GM19463 (cell line): ENCODE measurements at regions not wholly inside any gene's neighbourhood (a gene's known extent, or its start where the extent isn't known, plus 50 kb on each side); places are given as distances from the start of the nearest gene placed in this dataset.
A peak's percentile ranks its signal among the peaks of the same experiment; 100 is the strongest.

Source experiments
- ATAC-seq: cut with Tn5 transposase; IDR thresholded peaks from one replicate; pipeline ENCODE4 v1.9.1; 2021; ENCODE audit warnings: mild to moderate bottlenecking, moderate library complexity; ENCODE audit not compliant: unreplicated experiment

- ATAC-seq = no peak
These were observed 294.5 kb upstream of the NRIP1 start for GRCh38 chr21:15359251-15359650.

DNA sequence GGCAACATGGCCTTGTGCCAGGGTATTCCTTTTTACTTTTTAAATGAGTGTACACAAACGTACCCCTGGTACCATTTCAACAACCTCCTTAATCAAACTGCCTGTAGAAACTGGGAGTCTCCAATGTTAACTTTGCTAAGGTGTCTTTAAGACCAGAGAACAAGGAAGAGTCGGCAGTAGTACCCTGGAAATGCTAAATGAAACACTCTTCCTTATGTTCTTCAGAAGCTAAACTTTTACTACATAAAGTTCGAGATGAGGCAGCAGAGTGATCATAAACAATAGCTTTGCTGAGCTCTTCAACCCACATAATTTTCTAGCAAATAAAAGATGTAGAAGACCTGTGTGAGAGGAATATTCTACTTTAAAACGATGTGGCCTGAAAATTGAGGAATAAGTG, 297.7 kb upstream of the NRIP1 start:
- no peak for ATAC-seq

DNA sequence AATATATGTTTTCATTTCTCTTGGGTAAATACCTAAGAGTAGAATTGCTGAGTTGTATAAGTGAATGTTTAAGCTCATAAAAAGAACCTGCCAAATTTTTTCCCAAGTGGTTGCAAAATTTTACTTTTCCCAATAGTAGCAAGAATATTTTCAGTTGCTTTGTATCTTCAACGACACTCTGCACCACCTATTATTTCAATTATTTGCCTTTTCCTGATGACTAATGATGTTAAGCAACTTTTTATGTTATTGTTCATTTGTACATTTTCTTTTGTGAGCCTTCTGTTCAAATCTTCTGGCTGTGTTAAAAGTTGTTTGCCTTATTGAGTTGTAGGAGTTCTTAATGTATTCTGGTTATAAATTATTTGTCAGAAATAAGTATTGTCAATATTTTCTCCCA, 299.1 kb upstream of the NRIP1 start:
- no peak for ATAC-seq

DNA sequence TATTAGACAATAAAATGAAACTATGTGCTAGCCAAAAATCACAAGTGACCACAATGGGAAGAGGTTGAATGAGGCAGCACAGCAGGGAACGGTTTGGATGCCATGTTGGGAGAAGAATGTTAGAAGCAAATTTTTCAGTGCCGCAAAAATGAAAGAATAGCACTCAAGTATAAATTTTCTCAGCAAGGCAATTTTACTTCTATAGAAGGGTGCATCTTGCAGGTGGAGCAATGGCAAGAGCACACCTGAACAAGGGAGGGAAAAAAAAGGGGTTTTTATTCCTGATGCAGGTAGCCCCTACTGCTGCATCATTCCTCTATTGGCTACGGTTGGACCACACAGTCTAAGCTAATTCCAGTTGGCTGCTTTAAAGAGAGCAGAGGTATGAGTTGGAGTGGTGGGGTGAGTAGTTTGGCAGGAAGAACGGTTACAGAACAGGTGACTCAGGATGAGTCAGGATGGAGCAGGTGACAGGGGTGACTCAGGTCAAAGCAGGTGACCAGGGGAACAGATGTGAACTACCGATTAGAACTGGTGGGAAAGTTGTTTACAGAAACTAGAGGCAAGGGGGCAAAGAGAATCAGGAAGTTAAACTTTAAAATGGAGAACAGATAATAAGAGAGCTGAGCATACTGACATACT, 301.1 kb upstream of the NRIP1 start:
- no peak for ATAC-seq

- ATAC-seq = no peak
These were observed 301.8 kb upstream of the NRIP1 start for GRCh38 chr21:15366555-15366954.

GRCh38 chr21:15367061-15367626, 302.3 kb upstream of the NRIP1 start:
- ATAC-seq = no peak

DNA sequence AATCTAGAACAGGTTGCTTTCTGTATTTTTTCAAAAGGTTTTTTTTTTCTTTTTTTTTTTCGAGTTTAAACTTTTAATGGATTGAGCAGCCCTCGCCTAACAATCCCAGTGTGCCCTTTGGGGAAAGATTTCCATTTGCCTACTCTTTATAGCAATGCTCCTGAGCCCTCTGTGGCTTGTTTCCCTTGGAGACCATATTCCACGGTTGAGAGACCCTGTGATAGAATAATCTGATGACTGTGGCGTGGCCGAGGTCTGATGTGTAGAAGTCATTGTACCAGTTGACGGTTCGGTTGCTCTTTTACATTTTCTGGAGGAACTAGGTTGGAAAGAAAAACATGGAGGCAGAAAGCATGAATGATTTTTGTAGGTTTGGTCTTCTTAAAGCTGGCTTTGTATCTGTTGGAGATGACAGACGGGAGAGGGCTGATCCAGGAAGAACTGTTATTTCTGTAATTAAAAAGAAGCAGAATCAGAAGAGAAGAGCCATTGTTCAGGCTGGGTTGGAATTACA, 305.7 kb upstream of the NRIP1 start:
- no peak for ATAC-seq

DNA sequence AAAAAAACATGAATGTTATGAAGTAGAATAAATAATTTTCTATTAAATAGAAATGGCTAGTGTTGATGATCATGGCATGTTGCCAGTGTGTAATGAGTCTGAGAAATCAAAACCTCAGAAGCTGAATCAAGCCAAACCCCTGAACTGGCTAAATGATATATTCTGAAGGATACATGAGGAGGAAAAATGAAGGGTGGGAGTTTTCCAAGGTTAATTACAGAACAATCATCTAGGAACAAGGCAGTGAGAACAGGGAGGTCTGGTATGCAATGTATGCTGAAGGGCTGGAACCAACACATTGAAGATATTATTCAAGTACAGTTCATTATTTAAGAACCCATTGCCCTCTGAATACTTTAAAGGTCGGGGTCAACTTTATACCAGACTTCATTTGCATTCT, 309.1 kb upstream of the NRIP1 start:
- no peak for ATAC-seq

- ATAC-seq = no peak
These were observed 315.0 kb upstream of the NRIP1 start for GRCh38 chr21:15379776-15380175.

DNA sequence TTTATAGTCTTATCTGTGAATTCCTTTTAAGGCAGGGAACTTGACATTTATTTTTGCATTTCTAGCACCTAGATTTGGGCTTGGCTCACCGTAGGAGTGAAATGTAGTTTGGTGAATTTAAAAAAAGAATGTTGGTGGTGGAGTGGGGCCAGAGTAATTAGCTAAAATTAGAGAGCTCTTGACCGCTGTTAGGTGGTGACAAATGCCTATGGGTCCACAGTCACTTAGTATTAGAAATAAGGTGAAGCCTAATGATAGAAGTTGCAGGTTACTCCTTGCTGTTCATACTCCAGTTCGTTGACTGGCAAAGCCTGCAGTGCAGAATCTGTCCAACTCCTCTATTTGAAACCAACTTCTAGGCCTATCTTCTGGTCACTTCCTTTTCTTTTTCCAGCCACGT, 318.8 kb upstream of the NRIP1 start:
- no peak for ATAC-seq

DNA sequence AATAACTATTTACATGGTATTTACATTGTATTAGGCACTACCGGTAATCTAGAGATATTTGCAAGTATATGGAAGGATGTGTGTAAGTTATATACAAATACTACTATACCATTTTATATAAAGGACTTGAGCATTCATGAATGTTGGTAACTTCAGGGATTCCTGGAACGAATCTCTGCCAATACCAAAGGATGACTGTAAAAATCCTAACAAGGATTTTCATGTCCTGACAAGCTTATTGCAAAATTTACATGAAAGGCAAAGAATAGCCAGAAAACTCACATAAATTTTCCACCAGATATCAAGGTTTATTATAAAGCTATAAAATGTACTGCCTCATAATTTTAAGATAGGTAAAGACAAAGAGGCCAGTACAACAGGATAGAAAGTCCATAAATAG, 325.2 kb upstream of the NRIP1 start:
- no peak for ATAC-seq

GRCh38 chr21:15397258-15397657, 332.5 kb upstream of the NRIP1 start:
- no peak for ATAC-seq

- ATAC-seq = no peak
These were observed 328.9 kb upstream of the USP25 start for GRCh38 chr21:15400905-15401304.

GRCh38 chr21:15401331-15401730, 328.5 kb upstream of the USP25 start:
- ATAC-seq = no peak

DNA sequence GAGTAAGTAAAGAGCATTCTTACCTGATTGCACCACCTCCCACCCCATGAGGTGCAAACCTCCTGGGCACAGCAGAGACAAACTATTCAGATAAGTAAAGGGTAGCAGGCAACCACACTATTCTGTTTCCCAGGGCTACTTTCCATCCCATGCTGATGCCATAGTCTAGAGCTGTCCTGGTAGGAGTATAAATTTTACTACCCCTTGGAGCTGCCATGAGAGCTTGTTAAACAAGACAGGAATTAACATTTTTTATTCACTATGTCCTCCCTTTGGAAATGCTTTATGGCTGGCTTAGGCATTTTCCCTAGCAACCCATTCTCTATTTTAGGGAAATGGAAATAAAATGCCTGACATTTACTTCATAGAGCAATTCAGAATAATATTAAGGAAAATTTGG, 324.6 kb upstream of the USP25 start:
- no peak for ATAC-seq

DNA sequence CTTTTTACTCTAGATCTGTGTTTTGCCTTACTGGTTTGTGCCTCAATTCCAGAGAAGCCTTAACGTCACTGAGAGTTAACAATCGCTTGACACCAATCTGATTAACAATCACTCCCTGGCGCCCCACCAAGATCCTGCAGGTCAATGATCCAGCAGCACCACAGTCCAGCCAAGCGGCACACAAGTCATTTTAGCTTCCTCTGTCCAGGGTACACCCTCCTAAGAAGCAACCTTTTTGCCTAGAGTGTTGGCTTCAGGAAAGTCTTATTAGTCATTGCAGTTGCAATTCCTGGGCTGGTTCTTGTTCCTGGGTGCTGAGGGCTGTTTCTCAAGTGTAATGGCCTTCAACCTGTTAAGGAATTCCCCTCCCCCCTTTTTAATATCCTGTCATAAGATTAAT, 323.0 kb upstream of the USP25 start:
- ATAC-seq = no peak

GRCh38 chr21:15407585-15407984, 322.2 kb upstream of the USP25 start:
- no peak for ATAC-seq

DNA sequence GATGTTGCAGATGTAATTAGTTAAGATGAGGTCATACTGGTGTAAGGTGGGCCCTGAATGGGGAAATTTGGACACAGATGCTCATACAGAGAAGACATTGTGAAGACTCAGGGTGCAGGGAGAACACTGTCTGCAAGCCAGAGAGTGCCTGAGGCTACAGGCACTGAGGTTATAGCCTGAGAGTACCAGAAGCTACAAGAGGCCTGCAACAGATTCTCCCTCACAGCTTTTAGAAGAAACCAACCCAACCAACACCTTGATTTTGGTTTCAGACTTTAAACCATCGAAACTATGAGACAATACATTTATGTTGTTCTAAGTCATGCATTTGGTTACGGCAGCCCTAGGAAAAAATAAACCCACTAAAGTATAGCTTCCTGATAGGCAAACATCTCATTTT, 321.7 kb upstream of the USP25 start:
- peak; percentile 89 for ATAC-seq

DNA sequence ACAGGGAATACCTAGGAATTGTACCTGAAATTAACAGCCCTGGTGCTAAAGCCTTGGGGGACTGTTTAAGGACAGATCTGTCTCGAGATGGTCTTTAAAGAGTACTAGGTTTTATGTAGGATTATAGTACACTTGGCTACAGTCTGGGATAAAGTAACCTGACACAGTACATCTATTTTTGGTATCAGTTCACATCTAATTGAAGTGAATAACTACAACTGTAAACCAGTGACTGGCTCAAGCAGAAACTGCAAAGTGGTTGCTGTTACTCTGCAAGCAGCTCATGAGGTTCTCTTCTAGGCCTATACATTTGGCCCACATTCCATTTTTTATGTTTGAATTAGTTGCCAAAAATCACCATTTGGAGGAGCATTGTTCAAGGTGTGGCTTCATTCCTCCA, 320.8 kb upstream of the USP25 start:
- no peak for ATAC-seq

DNA sequence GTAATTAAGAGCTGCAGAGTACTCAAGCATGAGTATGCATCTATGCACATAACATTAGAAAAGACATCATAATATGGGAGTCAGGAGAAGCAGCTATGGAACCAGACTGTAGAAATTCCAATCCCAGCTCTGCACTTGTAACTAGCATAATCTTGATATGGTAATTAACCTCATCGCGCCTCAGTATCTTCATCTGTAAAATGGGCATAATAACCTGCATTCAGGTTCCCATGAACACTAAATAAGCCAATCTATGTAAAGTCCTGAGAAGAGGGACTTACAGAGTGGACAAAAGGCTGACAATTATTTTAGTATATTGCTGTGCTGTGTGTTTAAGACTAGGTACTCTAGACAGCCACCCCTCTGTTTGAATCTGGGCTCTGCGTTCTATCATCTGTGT, 318.9 kb upstream of the USP25 start:
- no peak for ATAC-seq

DNA sequence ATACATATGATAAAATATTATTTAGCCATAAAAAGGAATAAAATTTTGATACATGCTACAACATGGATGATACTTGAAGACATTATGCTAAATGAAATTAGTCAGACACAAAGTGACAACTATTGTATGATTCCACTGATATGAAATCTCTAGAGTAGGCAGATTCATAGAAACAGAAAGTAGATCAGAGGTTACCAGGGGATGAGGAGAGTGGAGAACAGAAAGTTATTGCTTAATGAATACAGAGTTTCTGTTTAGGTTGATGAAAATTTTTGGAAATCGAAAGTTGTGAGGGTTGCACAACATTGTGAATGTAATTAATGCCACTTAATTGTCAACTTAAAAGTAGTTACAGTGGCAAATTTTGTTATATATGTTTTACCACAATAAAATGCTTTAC, 315.7 kb upstream of the USP25 start:
- ATAC-seq = no peak

DNA sequence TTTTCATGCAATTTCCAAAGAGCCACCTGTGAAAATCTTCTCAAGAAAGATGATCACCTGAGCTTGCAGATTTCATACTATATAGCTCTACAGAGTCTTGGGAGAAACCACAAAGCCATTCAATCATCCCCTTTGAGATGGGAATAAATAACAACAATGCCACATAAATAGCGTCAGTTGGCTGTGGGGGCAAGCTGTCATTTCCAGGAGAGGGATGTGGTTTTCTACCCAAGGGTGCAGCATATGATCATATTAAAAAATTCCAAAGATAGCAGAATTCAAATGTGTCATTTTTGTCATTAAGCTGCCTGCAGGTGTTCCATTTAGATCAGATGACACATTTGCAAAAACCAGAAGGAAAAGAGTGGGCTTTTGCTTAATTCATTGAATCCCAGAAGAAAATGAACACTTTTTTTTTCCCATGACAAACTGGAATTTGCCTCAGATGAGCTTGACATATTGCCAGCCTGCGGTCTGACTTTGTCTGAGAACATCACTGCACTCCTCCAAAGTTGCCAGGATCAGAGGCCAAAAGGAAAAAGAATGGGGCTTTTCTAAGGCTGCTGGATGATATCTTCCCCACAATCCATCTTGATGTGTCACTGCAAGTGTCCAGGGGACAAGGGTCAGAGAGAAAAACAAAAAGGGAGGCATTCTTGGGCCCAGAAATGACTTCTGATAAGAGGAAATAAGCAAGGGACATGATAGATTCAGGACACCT, 314.1 kb upstream of the USP25 start:
- ATAC-seq = no peak
